ENCODE measurements at regions not wholly inside any gene's neighbourhood (a gene's known extent, or its start where the extent isn't known, plus 50 kb on each side); places are given as distances from the start of the nearest gene placed in this dataset.

DNA sequence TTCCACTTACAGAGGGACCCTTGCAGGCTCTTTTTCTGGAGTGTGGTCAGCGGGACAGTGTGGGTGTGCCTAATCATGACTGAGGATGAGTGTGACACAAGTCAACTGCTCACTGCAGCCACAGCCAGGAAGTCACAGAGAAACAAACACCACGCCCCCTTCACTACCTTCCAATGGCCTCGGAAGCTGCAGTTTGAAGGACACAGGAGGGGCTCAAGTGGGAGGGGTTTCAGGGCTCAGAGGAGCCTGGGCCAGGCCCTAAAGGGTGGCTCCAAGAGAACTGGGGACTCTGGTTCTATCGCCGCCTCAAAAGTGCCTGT, 116.2 kb upstream of the SDK2 start:
- Histone ChIP-seq H3K27ac (ENCODE audit: low read depth, low read length, poor library complexity, severe bottlenecking) (no peak overlapping the region), H3K4me3 (ENCODE audit: low read depth, low read length, poor library complexity, severe bottlenecking) (no peak overlapping the region), H3K9me3 (ENCODE audit: low read length) (no peaks in the 10 kb centered on the region), H2AFZ (ENCODE audit: low read length) (no peak overlapping the region), H3K9me2 (ENCODE audit: low read depth, low read length) (no peaks in the 10 kb centered on the region), H3K4me2 (ENCODE audit: low read length) (no peak overlapping the region), H3K36me3 (ENCODE audit: insufficient read depth, low read length) (no peaks in the 10 kb centered on the region), H3F3A (ENCODE audit: insufficient read depth, low read length) (no peaks in the 10 kb centered on the region), H3K27me3 (ENCODE audit: insufficient read depth, low read length) (peaks cover 4% of the 10 kb centered on the region; the same call in 1 of the 2 replicates), H4K20me1 (ENCODE audit: insufficient read depth, low read length) (no peaks in the 10 kb centered on the region), H3K4me1 (ENCODE audit: insufficient read depth, low read length, severe bottlenecking) (no peaks in the 10 kb centered on the region), H3K79me2 (ENCODE audit: insufficient read depth, low read length) (no peaks in the 10 kb centered on the region), H3K9ac (ENCODE audit: low read length) (no peak overlapping the region)
- TF ChIP-seq, protein P1, sequence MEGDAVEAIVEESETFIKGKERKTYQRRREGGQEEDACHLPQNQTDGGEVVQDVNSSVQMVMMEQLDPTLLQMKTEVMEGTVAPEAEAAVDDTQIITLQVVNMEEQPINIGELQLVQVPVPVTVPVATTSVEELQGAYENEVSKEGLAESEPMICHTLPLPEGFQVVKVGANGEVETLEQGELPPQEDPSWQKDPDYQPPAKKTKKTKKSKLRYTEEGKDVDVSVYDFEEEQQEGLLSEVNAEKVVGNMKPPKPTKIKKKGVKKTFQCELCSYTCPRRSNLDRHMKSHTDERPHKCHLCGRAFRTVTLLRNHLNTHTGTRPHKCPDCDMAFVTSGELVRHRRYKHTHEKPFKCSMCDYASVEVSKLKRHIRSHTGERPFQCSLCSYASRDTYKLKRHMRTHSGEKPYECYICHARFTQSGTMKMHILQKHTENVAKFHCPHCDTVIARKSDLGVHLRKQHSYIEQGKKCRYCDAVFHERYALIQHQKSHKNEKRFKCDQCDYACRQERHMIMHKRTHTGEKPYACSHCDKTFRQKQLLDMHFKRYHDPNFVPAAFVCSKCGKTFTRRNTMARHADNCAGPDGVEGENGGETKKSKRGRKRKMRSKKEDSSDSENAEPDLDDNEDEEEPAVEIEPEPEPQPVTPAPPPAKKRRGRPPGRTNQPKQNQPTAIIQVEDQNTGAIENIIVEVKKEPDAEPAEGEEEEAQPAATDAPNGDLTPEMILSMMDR (IDR thresholded peaks at IDR 0.05; ENCODE audit: low read length), result no peak
- TF ChIP-seq EZH2 (IDR thresholded peaks at IDR 0.05; ENCODE audit: borderline replicate concordance, low read length), result no peak

DNA sequence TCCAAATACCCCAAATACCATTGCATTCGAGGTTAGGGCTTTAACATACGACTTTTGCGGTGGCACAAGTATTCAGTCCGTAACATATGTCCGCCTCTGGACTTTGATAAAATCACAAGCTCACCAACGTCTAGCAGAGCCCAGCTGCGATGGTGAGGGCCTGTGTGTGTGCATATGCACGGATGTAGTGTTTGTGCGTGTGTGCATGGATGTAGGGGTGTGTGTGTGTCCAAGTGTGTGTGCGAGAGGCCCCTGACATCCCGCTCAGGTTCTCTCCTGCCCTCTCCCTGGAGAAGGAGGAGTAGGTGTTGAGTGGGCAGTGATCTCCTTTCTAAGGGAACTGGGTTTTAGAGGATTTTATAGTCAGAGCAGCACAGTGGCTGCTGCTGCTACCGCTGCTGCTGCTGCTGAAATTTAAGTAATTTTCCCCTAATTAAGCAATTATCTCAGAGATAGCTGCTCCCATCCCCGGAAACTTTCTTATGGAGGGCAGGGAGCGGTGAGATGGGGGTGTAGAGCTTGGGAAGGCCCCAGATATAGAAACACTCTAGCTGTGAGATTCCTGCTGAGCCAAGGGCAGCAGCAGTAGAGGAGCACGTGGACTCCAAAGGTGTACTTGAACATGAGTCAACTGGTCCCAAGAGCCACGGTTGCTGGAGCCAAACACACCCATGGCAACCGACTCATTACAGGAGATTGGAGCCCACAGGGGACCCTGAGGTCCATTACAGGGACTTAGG, 121.7 kb upstream of the SDK2 start:
- Histone ChIP-seq H3K9me3 (ENCODE audit: low read length) (no peaks in the 10 kb centered on the region), H3K4me1 (ENCODE audit: insufficient read depth, low read length, severe bottlenecking) (no peaks in the 10 kb centered on the region), H3K27ac (ENCODE audit: low read depth, low read length, poor library complexity, severe bottlenecking) (no peak overlapping the region), H3K27me3 (ENCODE audit: insufficient read depth, low read length) (peaks cover 4% of the 10 kb centered on the region; the same call in 1 of the 2 replicates), H3K4me2 (ENCODE audit: low read length) (no peak overlapping the region), H3F3A (ENCODE audit: insufficient read depth, low read length) (no peaks in the 10 kb centered on the region), H2AFZ (ENCODE audit: low read length) (no peak overlapping the region), H3K79me2 (ENCODE audit: insufficient read depth, low read length) (no peaks in the 10 kb centered on the region), H3K9me2 (ENCODE audit: low read depth, low read length) (no peaks in the 10 kb centered on the region), H3K36me3 (ENCODE audit: insufficient read depth, low read length) (no peaks in the 10 kb centered on the region), H3K9ac (ENCODE audit: low read length) (no peak overlapping the region), H4K20me1 (ENCODE audit: insufficient read depth, low read length) (no peaks in the 10 kb centered on the region), H3K4me3 (ENCODE audit: low read depth, low read length, poor library complexity, severe bottlenecking) (no peak overlapping the region)
- TF ChIP-seq, protein P1 (IDR thresholded peaks at IDR 0.05; ENCODE audit: low read length), result no peak
- TF ChIP-seq EZH2 (IDR thresholded peaks at IDR 0.05; ENCODE audit: borderline replicate concordance, low read length), result no peak

DNA sequence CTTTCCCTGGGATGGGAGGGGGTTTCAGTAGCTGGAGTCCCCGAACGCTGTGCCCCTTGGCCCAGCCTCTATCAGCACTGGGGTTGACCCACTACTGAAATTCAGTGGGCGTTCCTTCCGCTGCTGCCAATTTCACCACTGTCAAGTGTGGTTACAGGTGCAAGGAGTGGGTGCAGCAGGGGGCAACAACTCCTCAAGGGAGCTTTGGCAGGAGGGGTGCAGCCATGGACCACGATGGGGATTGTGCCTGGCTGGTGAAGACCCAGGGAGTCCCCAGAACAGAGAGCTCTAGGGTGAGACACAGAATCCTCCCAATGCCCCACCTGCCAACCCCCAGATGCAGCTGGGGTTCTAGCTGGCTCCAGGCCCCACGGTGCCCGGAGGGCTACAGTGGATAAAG, 123.5 kb upstream of the SDK2 start:
- H4K20me1 ChIP-seq (ENCODE audit: insufficient read depth, low read length), result no peaks in the 10 kb centered on the region
- H3K9me3 ChIP-seq (ENCODE audit: low read length), result no peaks in the 10 kb centered on the region
- H3K9me2 ChIP-seq (ENCODE audit: low read depth, low read length), result no peaks in the 10 kb centered on the region
- no peaks in the 10 kb centered on the region for H3K36me3 ChIP-seq (ENCODE audit: insufficient read depth, low read length)
- no peak overlapping the region for H3K9ac ChIP-seq (ENCODE audit: low read length)
- H3K4me2 ChIP-seq (ENCODE audit: low read length), result no peak overlapping the region
- H3K4me3 ChIP-seq (ENCODE audit: low read depth, low read length, poor library complexity, severe bottlenecking), result no peak overlapping the region
- H3K27ac ChIP-seq (ENCODE audit: low read depth, low read length, poor library complexity, severe bottlenecking), result no peak overlapping the region
- H3K79me2 ChIP-seq (ENCODE audit: insufficient read depth, low read length), result no peaks in the 10 kb centered on the region
- TF ChIP-seq EZH2 (IDR thresholded peaks at IDR 0.05; ENCODE audit: borderline replicate concordance, low read length), result no peak
- TF ChIP-seq, protein P1 (IDR thresholded peaks at IDR 0.05; ENCODE audit: low read length), result no peak
- no peaks in the 10 kb centered on the region for H3F3A ChIP-seq (ENCODE audit: insufficient read depth, low read length)
- no peak overlapping the region for H2AFZ ChIP-seq (ENCODE audit: low read length)
- H3K4me1 ChIP-seq (ENCODE audit: insufficient read depth, low read length, severe bottlenecking), result no peaks in the 10 kb centered on the region
- H3K27me3 ChIP-seq (ENCODE audit: insufficient read depth, low read length), result peaks cover 4% of the 10 kb centered on the region; the same call in 1 of the 2 replicates

Data from OCI-LY1 (cell line).